GM10266 (cell line): ENCODE measurements at regions not wholly inside any gene's neighbourhood (a gene's known extent, or its start where the extent isn't known, plus 50 kb on each side); places are given as distances from the start of the nearest gene placed in this dataset.

Source experiments
- DNase-seq: peaks from one replicate; pipeline ENCODE4 v3.0.0; 2012; ENCODE audit errors: extremely low spot score
- TF ChIP-seq, protein P1 (sequence below): IDR thresholded peaks from 2 replicates; pipeline ENCODE4 v1.5.1; 2012; ENCODE audit warnings: mild to moderate bottlenecking, low read depth; ENCODE audit not compliant: control insufficient read depth, insufficient read depth; ENCODE audit errors: missing control alignments

DNA sequence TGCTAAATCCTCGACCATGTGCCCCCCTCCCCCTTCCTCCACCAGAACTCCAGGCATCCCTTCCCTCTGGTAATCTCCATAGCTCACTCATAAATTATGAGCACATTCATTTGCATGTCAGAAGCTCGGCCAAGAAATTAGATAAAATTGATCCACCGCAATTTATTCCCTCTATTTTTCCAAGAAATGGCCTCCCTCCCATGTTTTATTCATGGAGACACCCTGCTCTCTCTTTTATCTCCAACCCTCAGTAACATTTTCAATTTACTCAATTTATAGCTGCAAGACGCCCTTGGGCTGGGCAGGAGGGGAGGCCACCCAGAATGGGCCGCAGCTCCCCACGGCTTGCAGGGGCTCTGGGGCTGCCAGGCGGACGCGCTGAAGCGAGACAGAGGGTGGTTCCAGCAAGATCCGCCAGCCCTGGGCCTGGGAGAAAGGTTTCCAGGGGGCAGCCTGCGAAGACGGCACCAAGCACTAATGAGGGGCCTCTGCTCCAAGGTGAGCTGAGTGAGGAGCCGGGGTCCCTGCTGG is 54.7 kb upstream of the ZNF423 start:
- no peak for DNase-seq
- TF ChIP-seq, protein P1, sequence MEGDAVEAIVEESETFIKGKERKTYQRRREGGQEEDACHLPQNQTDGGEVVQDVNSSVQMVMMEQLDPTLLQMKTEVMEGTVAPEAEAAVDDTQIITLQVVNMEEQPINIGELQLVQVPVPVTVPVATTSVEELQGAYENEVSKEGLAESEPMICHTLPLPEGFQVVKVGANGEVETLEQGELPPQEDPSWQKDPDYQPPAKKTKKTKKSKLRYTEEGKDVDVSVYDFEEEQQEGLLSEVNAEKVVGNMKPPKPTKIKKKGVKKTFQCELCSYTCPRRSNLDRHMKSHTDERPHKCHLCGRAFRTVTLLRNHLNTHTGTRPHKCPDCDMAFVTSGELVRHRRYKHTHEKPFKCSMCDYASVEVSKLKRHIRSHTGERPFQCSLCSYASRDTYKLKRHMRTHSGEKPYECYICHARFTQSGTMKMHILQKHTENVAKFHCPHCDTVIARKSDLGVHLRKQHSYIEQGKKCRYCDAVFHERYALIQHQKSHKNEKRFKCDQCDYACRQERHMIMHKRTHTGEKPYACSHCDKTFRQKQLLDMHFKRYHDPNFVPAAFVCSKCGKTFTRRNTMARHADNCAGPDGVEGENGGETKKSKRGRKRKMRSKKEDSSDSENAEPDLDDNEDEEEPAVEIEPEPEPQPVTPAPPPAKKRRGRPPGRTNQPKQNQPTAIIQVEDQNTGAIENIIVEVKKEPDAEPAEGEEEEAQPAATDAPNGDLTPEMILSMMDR = no peak

DNA sequence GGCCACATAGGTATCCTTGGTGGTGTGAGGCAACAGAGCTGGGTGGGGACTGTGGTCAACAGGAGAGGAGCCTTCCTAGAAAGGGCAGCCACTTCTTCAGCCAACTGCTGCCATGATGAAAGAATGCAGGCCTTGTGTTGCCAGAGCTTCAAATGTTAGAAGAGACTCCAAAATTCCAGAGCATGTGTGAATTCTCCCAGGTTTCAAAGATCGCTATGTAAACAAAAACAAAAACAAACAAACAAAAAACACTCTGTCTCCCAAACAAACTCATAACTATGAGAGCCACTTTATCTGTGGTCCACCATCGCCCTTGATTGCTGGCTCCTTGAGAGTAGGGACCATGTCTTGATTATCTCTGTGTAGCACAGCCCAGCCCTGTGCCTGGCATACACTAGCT is 55.5 kb upstream of the ZNF423 start:
- DNase-seq = no peak
- TF ChIP-seq, protein P1 = no peak

DNA sequence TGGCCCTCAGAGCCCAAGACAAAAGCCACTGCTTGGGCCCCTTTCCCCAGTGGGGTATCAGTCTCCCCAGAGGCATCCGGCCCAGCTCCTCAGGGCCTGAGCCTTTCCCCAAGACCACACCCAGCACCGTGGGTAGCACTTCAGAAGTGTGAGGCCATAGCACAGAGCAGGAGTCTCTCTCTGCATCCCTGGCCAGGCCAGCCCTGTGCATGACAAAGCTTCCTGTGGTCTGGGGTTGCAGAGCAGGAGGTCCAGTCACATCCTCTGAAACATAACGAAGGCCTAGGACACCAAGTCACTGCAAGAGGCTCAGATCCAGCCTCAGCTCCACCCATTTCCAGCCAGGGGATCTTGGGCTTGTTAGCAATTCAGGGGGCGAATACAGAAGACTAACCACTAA is 56.8 kb upstream of the ZNF423 start:
- TF ChIP-seq, protein P1 = no peak
- DNase-seq = no peak

DNA sequence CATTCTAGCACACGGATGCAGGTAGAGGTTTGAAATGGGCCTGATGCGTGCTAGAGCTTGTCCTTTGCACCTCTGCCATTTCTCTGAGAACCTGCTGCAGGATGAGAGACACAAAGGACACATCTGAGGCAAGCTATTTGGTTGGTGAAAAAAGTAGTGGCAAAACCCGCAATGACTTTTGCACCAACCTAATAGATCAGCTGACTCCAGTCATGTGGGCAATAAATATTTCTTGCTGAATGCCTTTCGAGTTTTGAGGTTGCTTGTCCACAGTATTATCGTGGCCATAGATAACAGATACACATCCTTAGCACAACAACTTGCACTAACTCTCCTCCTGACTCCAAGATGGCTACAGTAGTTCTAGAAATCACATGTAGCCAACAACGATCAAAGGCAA is 57.8 kb upstream of the ZNF423 start:
- TF ChIP-seq, protein P1 = no peak
- DNase-seq = no peak

DNA sequence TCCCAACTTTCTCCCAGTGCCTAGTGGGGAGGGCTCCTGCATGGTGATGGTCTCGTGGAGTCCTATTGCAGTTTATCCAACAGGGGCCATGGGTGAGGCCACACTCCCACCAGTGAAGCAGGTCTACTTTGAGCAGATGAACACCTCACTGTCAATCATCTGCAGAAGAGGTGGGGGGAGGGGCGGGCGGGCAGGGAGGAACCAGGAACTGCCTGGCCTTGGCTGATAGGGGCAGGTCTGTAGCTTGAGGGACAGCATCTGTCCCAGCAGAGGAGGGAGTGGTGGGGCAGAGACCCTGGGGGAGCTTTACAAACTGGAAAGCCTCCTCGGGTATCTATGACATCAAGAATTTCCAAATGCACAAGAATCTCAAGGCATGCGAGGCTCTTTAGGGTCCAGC is 58.7 kb upstream of the ZNF423 start:
- TF ChIP-seq, protein P1 = no peak
- no peak for DNase-seq

DNA sequence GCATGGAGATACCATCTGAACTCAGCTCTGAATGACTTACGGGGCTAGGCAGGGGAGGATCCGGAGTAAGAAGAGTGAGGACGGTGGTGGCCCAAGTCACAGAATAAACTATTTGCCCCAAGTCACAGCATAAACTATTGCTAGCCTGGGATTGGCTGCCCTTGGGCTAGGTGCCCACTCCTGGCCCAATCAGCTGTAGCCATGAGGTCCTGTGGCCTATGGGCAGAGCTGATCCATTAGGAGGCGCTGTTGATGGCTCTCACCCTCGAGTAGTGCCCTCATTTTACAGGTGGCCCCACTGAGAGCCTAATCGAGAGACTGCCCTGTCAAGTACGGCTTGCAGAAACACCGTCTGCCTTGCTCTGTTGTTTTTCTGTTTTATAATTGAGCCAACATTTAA is 62.3 kb upstream of the ZNF423 start:
- no peak for DNase-seq
- TF ChIP-seq, protein P1 = no peak

DNA sequence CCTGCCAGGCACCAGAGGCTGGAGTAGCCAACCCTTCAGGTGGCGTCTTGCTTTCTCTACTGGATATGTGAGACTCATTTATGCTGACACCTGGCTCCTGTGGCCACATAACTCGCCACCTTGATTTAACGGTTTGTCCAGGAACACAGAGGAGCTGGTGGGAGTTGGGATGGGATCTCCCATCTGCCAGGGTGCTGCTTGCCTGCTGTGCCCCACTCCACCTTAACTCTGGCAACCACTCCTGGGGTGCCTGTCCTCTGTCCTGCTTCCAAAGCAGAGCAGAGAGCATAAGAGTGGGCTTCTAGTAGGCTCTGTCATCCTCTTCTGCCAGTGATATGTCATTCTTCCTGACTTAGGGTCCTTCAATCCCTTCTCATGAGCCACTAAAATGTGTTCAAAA is 63.4 kb upstream of the ZNF423 start:
- TF ChIP-seq, protein P1 = no peak
- no peak for DNase-seq
